ENCODE measurements at regions not wholly inside any gene's neighbourhood (a gene's known extent, or its start where the extent isn't known, plus 50 kb on each side); places are given as distances from the start of the nearest gene placed in this dataset.
A peak's percentile ranks its signal among the peaks of the same experiment; 100 is the strongest.

- no peaks in the 10 kb centered on the region for H3K36me3 ChIP-seq
- ATAC-seq (no peak), DNase-seq (no peak)
- no peak overlapping the region for H3K27ac ChIP-seq
- TF ChIP-seq POLR2A (IDR thresholded peaks at IDR 0.05) (no peak), CTCF (IDR thresholded peaks at IDR 0.05) (no peak)
- intact Hi-C loops (cut with DNase I), result loop anchor here in 1 of 10 donors (10.0 kb wide), 1 partner anchor 555 kb away; no protein-coding TSS in a partner anchor
- H3K27me3 ChIP-seq, result no peaks in the 10 kb centered on the region
- H3K9me3 ChIP-seq, result no peaks in the 10 kb centered on the region
- H3K4me3 ChIP-seq, result no peak overlapping the region
- peaks cover 0 to 40% (median 26%) of the 10 kb centered on the region in 12 donors for H3K4me1 ChIP-seq
Measured at GRCh38 chr13:50679321-50679720, 164.2 kb downstream of the DLEU7 start.

GRCh38 chr13:50682002-50682401 is 161.5 kb downstream of the DLEU7 start:
- peak overlapping the region in 2 of 12 donors; percentile 0 to 26 for H3K27ac ChIP-seq
- DNase-seq, result no peak
- intact Hi-C loops (cut with DNase I), result loop anchor here in 6 of 10 donors (5.0 to 10.0 kb wide), 4 partner anchors 85 to 115 kb away; no protein-coding TSS in a partner anchor

DNA sequence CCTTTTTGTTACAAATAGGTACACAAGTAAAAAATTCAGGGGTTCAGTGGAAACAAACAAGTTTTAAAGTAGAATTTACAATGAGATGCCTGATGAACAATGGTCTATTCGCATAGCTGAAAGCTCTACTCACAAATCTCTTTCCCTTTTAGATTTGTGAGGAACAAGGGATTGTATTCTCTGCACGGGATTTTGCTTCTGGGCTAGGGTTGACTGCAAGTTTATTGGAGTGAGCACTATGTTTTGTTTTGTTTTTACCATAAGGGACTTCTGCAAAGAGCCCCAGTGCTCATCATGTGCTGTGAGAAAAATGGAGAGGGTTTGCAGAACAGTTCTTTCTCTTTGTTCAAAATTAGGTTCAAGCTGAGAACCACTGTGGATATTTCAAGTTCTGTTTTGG is 160.5 kb downstream of the DLEU7 start:
- TF ChIP-seq POLR2A (IDR thresholded peaks at IDR 0.05) (no peak), CTCF (IDR thresholded peaks at IDR 0.05) (no peak)
- ATAC-seq (no peak), DNase-seq (no peak)
- H3K27ac ChIP-seq, result peak overlapping the region in 3 of 12 donors; percentile 83 to 91 (median 86)
- H3K27me3 ChIP-seq, result no peaks in the 10 kb centered on the region
- H3K4me1 ChIP-seq, result peaks cover 5 to 44% (median 34%) of the 10 kb centered on the region in 12 donors
- intact Hi-C loops (cut with DNase I), result loop anchor here in 6 of 10 donors (5.0 to 10.0 kb wide), 4 partner anchors 86 to 114 kb away; no protein-coding TSS in a partner anchor
- 74 to 76% (median 75%) methylated on average over 2 of the region's 2 CpGs for WGBS, 4 donors
- no peak overlapping the region for H3K4me3 ChIP-seq
- H3K36me3 ChIP-seq, result no peaks in the 10 kb centered on the region
- no peaks in the 10 kb centered on the region for H3K9me3 ChIP-seq

More at GRCh38 chr13:50682002-50682401, 161.5 kb downstream of the DLEU7 start:
- H3K9me3 ChIP-seq, result no peaks in the 10 kb centered on the region
- no peaks in the 10 kb centered on the region for H3K27me3 ChIP-seq
- TF ChIP-seq CTCF (IDR thresholded peaks at IDR 0.05) (no peak), POLR2A (IDR thresholded peaks at IDR 0.05) (no peak)
- H3K4me3 ChIP-seq, result no peak overlapping the region
- no peak for ATAC-seq
- no peaks in the 10 kb centered on the region for H3K36me3 ChIP-seq
- peaks cover 5 to 49% (median 36%) of the 10 kb centered on the region in 12 donors for H3K4me1 ChIP-seq

GRCh38 chr13:50684366-50684765 is 159.1 kb downstream of the DLEU7 start:
- H3K27ac ChIP-seq, result peak overlapping the region in 11 of 12 donors; percentile 29 to 91 (median 78)

More at GRCh38 chr13:50684366-50684765, 159.1 kb downstream of the DLEU7 start:
- Histone ChIP-seq H3K4me3 (no peak overlapping the region), H3K27me3 (no peaks in the 10 kb centered on the region), H3K9me3 (no peaks in the 10 kb centered on the region), H3K4me1 (peaks cover 5 to 44% (median 34%) of the 10 kb centered on the region in 12 donors), H3K36me3 (no peaks in the 10 kb centered on the region)
- DNase-seq (peak in 4 of 5 donors; percentile 41 to 54 (median 42)), ATAC-seq (peak in 3 of 4 donors; percentile 64 to 85 (median 73))
- WGBS, 4 donors, result 52 to 71% (median 65%) methylated on average over 3 of the region's 3 CpGs
- intact Hi-C loops (cut with DNase I), result loop anchor here in 6 of 10 donors (5.0 to 10.0 kb wide), 4 partner anchors 87 to 113 kb away; no protein-coding TSS in a partner anchor
- TF ChIP-seq POLR2A (IDR thresholded peaks at IDR 0.05) (no peak), CTCF (IDR thresholded peaks at IDR 0.05) (no peak)

Measured in heart left ventricle (tissue), 16 donors.